ENCODE measurements at regions not wholly inside any gene's neighbourhood (a gene's known extent, or its start where the extent isn't known, plus 50 kb on each side); places are given as distances from the start of the nearest gene placed in this dataset.

DNA sequence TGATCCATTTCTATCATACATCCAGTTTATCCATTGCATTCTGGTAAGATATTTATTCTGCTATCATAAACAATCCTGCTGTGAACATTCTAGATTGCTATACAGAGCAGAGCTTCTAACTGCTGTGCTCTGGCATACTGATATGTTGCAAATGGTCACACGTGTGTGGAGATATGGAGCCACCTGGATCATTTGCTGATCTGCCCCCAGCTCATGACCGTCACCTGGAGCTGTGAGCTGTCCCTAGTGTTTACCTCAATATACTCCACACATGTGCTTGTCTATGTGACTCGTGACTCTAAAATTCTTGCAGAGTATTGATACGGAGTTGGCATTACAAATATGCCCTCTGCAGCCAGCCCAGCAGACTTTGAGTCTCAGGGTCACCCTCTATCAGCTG, 164.5 kb upstream of the ZFHX3 start:
- TF ChIP-seq, protein P1, sequence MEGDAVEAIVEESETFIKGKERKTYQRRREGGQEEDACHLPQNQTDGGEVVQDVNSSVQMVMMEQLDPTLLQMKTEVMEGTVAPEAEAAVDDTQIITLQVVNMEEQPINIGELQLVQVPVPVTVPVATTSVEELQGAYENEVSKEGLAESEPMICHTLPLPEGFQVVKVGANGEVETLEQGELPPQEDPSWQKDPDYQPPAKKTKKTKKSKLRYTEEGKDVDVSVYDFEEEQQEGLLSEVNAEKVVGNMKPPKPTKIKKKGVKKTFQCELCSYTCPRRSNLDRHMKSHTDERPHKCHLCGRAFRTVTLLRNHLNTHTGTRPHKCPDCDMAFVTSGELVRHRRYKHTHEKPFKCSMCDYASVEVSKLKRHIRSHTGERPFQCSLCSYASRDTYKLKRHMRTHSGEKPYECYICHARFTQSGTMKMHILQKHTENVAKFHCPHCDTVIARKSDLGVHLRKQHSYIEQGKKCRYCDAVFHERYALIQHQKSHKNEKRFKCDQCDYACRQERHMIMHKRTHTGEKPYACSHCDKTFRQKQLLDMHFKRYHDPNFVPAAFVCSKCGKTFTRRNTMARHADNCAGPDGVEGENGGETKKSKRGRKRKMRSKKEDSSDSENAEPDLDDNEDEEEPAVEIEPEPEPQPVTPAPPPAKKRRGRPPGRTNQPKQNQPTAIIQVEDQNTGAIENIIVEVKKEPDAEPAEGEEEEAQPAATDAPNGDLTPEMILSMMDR (IDR thresholded peaks at IDR 0.05), result no peak
- ATAC-seq (no peak), DNase-seq (no peak)
- Histone ChIP-seq H3K27me3 (no peaks in the 10 kb centered on the region), H3K4me3 (no peak overlapping the region), H3K4me1 (no peaks in the 10 kb centered on the region), H3K27ac (no peak overlapping the region), H3K36me3 (no peaks in the 10 kb centered on the region), H3K9me3 (no peaks in the 10 kb centered on the region)
- intact Hi-C loops (cut with DNase I), result no loop called here

DNA sequence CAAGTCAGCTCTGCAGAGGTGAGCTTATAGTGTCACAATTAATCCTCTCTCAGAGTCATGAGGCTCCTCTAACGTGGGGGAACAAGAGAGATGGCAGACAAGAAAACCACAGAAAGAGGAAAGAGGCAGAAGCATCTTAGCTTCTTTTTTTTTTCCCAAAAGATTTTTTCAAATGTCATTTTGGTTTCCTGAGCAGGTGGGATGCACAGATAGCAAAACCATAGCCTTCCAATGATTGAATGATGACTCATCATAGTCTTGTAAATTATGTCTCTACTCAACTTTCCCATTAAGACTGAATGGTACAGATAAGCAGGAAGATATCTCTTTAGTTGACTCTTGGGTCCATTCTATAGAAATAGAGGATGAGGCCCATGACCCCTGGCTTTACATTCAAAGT, 162.8 kb upstream of the ZFHX3 start:
- H3K9me3 ChIP-seq, result no peaks in the 10 kb centered on the region
- H3K4me3 ChIP-seq, result no peak overlapping the region
- no peaks in the 10 kb centered on the region for H3K36me3 ChIP-seq
- H3K4me1 ChIP-seq, result no peaks in the 10 kb centered on the region
- no peaks in the 10 kb centered on the region for H3K27me3 ChIP-seq
- intact Hi-C loops (cut with DNase I), result no loop called here
- DNase-seq (no peak), ATAC-seq (no peak)
- TF ChIP-seq, protein P1 (IDR thresholded peaks at IDR 0.05), result no peak
- H3K27ac ChIP-seq, result no peak overlapping the region

DNA sequence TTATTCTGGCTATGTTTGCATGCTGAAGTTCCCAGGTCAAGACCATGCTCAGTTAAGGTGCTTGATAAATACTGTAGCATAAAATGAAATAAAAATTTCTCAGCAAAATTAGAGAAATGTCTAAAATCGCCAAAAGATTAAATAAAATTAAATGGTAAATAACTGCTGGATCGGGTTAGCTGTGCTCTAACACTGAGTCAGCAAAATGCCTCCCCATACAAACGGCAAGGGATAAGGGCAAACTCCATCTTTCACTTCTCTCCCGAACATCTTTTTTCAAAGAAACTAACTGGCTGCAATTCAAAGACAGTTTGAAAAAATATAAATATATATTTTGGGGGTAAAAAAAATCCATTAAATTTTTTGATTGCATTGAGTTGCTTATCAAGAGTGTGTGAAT, 162.2 kb upstream of the ZFHX3 start:
- TF ChIP-seq, protein P1 (IDR thresholded peaks at IDR 0.05), result no peak
- intact Hi-C loops (cut with DNase I), result no loop called here
- DNase-seq (no peak), ATAC-seq (no peak)
- no peak overlapping the region for H3K27ac ChIP-seq
- no peaks in the 10 kb centered on the region for H3K36me3 ChIP-seq
- H3K4me1 ChIP-seq, result no peaks in the 10 kb centered on the region
- H3K4me3 ChIP-seq, result no peak overlapping the region
- H3K9me3 ChIP-seq, result no peaks in the 10 kb centered on the region
- no peaks in the 10 kb centered on the region for H3K27me3 ChIP-seq

DNA sequence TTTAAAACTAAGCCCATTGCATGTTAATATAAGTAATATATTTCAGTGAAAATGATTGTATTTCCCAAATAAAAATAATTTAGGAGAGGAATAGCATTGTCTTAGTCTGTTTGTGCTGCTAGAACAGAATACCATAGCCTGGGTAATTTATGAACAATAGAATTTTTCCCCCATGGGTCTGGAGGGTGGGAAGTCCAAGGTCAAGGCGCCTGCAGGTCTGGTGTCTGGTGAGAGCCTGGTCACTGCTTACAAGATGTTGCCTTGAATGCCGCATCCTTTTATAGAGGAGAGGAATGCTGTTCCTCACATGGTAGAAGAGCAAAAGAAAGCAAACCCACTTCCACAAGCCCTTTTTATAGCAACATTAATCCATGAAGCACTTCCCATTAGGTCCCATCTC, 161.3 kb upstream of the ZFHX3 start:
- TF ChIP-seq, protein P1 (IDR thresholded peaks at IDR 0.05), result no peak
- H3K9me3 ChIP-seq, result no peaks in the 10 kb centered on the region
- H3K27me3 ChIP-seq, result no peaks in the 10 kb centered on the region
- no peaks in the 10 kb centered on the region for H3K4me1 ChIP-seq
- no peak overlapping the region for H3K4me3 ChIP-seq
- H3K27ac ChIP-seq, result no peak overlapping the region
- no peaks in the 10 kb centered on the region for H3K36me3 ChIP-seq
- intact Hi-C loops (cut with DNase I), result no loop called here
- no peak for DNase-seq
- ATAC-seq, result no peak

DNA sequence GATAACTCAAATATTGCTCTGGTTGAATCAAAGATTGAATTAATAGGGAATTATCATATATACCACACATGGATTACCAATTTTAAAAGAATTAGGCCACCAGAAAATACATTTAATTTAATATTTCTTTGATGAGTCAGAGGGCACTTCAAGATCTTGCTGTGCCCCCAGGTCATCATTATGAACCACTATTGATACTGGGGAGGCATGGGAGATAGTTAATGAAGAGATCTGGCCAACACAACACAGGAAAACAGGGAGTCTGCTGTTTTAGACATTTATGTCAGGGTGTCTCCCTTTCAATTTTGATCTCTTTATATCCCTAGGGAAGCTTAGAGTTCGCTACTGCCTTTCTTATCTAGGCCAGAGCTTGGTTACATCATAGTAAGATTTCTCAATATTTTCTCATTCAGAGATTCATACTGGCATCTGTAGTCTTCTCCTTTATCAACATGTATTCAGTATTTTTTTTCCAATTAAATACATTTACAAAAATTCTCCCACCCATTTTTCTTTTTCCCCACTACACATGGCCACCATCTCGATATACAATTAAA, 158.3 kb upstream of the ZFHX3 start:
- ATAC-seq (no peak), DNase-seq (no peak)
- Histone ChIP-seq H3K4me1 (no peaks in the 10 kb centered on the region), H3K4me3 (no peak overlapping the region), H3K36me3 (no peaks in the 10 kb centered on the region), H3K9me3 (no peaks in the 10 kb centered on the region), H3K27ac (no peak overlapping the region), H3K27me3 (no peaks in the 10 kb centered on the region)
- intact Hi-C loops (cut with DNase I), result no loop called here
- TF ChIP-seq, protein P1 (IDR thresholded peaks at IDR 0.05), result no peak
